Neutrophil (primary cell): ENCODE measurements at regions not wholly inside any gene's neighbourhood (a gene's known extent, or its start where the extent isn't known, plus 50 kb on each side); places are given as distances from the start of the nearest gene placed in this dataset.

Experiments used
- H3K27ac ChIP-seq: fragments of 200-600 bp; sonication (generic); 2 replicates; pipeline ENCODE4 v1.5.1; 2016; ENCODE audit warnings: mild to moderate bottlenecking, moderate library complexity
- H3K27me3 ChIP-seq: fragments of 200-600 bp; sonication (generic); 2 replicates; pipeline ENCODE4 v1.6.0; 2016; ENCODE audit warnings: mild to moderate bottlenecking
- H3K36me3 ChIP-seq: fragments of 200-600 bp; sonication (generic); 2 replicates; pipeline ENCODE4 v1.5.1; 2017
- H3K4me1 ChIP-seq, 2 experiments: fragments of 200-600 bp in 1 of 2; sonication (generic) in 1 of 2; 1 replicate in 1 of 2; 2 replicates in 1 of 2; pipeline versions ENCODE4 v1.5.1 to v1.6.1; 2013 to 2016; ENCODE audit warnings: low read depth in 1 of 2, low read length in 1 of 2, mild to moderate bottlenecking in 1 of 2, moderate library complexity in 1 of 2; ENCODE audit not compliant: control insufficient read depth in 1 of 2, insufficient read depth in 1 of 2
- H3K4me3 ChIP-seq, 2 experiments: fragments of 200-600 bp in 1 of 2; sonication (generic) in 1 of 2; 1 replicate in 1 of 2; 2 replicates in 1 of 2; pipeline ENCODE4 v1.5.1; 2013 to 2016; ENCODE audit warnings: low read depth in 1 of 2, low read length in 1 of 2, mild to moderate bottlenecking in 1 of 2, moderate library complexity in 1 of 2
- H3K9me3 ChIP-seq: fragments of 200-600 bp; sonication (generic); 2 replicates; pipeline ENCODE4 v1.5.1; 2016
- CTCF ChIP-seq: fragments of 200-600 bp; sonication (generic); IDR thresholded peaks from 2 replicates; pipeline ENCODE4 v1.5.1; 2016; ENCODE audit warnings: antibody characterized with exemption

DNA sequence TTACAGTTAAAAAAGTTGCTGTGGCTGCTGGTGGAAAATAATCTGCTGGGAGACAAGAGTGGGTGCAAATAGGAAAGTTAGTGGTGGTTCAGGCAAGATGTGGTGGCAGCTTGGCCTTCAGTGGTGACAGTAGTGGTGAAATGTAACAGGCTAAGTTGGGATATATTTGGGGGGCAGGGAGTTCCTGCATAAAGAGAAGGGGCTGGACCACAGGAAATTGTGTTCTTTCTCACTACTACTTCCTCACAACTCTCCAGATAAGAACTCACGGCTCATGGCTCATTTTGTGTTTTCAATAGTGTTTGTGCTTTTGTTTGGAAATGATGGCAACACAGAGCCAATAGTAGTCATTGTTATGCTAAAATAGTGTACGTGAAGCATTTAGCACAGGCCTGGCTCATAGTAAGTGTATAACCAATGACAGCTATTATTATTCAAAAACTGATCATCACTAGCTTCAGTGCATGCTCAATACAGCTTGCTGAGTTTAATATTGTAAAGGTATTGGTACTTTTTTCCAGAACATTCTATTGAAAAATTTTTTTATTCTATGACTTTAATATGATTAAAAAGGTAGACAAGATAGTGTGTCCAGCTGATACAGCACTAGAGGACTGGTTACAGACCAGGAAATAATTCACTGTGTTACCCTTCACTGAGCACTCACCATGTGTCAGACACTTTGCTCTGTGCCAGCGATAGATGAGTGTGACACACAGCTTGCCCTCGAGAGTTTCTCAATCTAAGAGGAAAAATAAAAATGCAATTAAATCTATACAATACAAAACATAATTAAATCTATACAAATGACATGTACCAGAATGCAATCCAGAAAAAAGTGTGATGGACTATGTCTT is 209.8 kb downstream of the POU4F1 start:
- Histone ChIP-seq H3K4me1 (no peaks in the 10 kb centered on the region), H3K27me3 (no peaks in the 10 kb centered on the region), H3K4me3 (no peak overlapping the region), H3K9me3 (no peaks in the 10 kb centered on the region), H3K27ac (no peak overlapping the region), H3K36me3 (no peaks in the 10 kb centered on the region)
- no peak for TF ChIP-seq CTCF

- H3K9me3 ChIP-seq = no peaks in the 10 kb centered on the region
- no peaks in the 10 kb centered on the region for H3K27me3 ChIP-seq
- H3K4me3 ChIP-seq = no peak overlapping the region
- no peaks in the 10 kb centered on the region for H3K4me1 ChIP-seq
- TF ChIP-seq CTCF = no peak
- no peak overlapping the region for H3K27ac ChIP-seq
- H3K36me3 ChIP-seq = no peaks in the 10 kb centered on the region
Observed at GRCh38 chr13:78383899-78384298, 219.5 kb downstream of the POU4F1 start.

DNA sequence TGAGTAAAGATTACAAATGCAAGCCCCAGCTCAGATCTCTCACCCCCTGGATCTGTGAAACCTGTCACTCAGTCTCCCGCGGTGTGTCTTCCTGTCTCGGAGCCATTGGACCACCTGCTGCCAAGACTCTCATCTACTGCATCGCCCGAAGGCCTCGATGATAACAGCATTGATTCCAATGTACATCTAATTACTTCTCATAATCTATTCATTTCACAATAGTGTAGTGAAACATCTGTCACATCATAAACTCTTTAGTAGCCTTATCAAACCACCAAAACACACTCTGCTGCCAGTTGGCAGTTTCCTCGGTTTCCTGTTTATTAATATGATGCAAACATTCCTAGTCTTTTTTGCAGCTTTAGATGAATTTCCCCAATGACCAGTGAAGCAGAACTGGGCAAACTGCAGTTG is 220.3 kb downstream of the POU4F1 start:
- no peak overlapping the region for H3K4me3 ChIP-seq

DNA sequence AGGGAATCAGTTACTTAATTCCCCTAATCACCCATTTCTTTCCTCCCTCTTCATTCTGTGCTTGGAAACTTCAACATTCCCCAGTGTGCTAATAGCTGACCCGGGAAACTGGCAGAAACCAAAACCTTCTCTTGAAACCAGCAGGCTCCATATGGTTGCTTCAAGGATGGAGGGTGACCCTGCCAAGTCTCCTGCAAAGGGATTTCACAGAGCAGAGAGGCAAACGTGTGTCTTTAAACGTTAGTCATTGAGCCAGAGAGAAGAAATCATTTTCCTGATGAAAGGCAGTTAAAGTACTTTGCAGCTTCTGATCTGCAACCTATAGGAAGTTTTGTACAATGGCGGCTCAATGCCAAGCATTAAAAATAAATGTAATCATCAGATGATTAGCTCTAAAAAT is 220.9 kb downstream of the POU4F1 start:
- no peak for TF ChIP-seq CTCF
- no peak overlapping the region for H3K4me3 ChIP-seq
- H3K36me3 ChIP-seq = no peaks in the 10 kb centered on the region
- H3K9me3 ChIP-seq = no peaks in the 10 kb centered on the region
- no peaks in the 10 kb centered on the region for H3K27me3 ChIP-seq
- H3K27ac ChIP-seq = no peak overlapping the region
- no peaks in the 10 kb centered on the region for H3K4me1 ChIP-seq

More for the DNA sequence above, 220.3 kb downstream of the POU4F1 start:
- no peak for TF ChIP-seq CTCF
- H3K36me3 ChIP-seq = no peaks in the 10 kb centered on the region
- no peaks in the 10 kb centered on the region for H3K9me3 ChIP-seq
- H3K27ac ChIP-seq = no peak overlapping the region
- H3K4me1 ChIP-seq = no peaks in the 10 kb centered on the region
- no peaks in the 10 kb centered on the region for H3K27me3 ChIP-seq

DNA sequence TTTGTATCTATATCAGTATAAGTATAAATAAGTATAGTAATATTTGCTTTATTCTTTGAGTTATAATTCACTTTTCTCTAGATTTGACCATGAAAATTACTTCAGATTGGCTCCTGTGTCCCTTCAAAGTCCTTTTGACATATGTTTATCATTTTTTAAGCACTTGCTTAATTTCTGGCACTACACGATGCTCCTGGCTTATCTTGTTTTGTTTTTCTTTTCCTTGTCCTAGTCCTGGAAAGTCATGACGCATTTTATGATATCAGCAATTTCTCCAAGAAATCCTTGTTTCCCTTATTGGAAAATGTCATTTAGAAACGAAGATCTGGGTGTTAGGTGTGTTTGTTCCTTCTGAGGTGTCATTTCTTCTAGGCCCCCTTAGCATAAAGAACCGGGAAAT is 226.5 kb downstream of the POU4F1 start:
- H3K36me3 ChIP-seq = no peaks in the 10 kb centered on the region
- no peak overlapping the region for H3K4me3 ChIP-seq
- H3K4me1 ChIP-seq = no peaks in the 10 kb centered on the region
- H3K27me3 ChIP-seq = no peaks in the 10 kb centered on the region
- H3K27ac ChIP-seq = no peak overlapping the region
- no peak for TF ChIP-seq CTCF
- H3K9me3 ChIP-seq = no peaks in the 10 kb centered on the region
